ENCODE measurements at regions not wholly inside any gene's neighbourhood (a gene's known extent, or its start where the extent isn't known, plus 50 kb on each side); places are given as distances from the start of the nearest gene placed in this dataset.

GRCh38 chr21:25507522-25507921 is 99.8 kb downstream of the MRPL39 start:
- H3K4me1 ChIP-seq (ENCODE audit: low read depth, poor library complexity, severe bottlenecking) = no peaks in the 10 kb centered on the region
- H2AFZ ChIP-seq (ENCODE audit: low read depth) = no peak overlapping the region
- no peak overlapping the region for H3K9ac ChIP-seq
- H3K36me3 ChIP-seq (ENCODE audit: insufficient read depth) = no peaks in the 10 kb centered on the region
- no peaks in the 10 kb centered on the region for H3K79me2 ChIP-seq (ENCODE audit: insufficient read depth, low read depth)
- TF ChIP-seq CTCF (conservative IDR thresholded peaks at IDR 0.05; ENCODE audit: low read depth, low read length) = no peak
- no peak overlapping the region for H3K4me2 ChIP-seq
- no peak overlapping the region for H3K27ac ChIP-seq
- no peak overlapping the region for H3K4me3 ChIP-seq (IDR thresholded peaks at IDR 0.05; ENCODE audit: insufficient read depth, low read depth, low read length)
- no peaks in the 10 kb centered on the region for H4K20me1 ChIP-seq (ENCODE audit: insufficient read depth)
- H3K27me3 ChIP-seq (ENCODE audit: insufficient read depth, low read depth) = no peaks in the 10 kb centered on the region

DNA sequence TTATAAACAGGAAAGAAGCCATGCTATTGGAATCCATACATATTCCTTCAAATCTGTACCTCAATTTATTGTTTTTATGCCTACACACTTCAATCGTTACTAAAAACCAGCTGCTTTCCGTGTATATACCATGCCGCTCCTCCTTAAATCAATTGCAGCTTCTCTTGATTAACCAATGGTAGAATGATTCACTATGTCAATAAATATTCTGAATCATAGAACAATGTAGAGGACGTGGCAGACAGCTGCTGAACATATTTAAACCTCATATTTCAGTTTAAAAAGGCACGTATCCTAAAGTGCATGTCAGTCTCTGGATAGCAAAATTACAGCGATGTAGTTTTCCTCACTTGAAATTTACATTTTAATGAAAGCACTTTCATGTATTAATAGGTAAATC is 100.4 kb downstream of the MRPL39 start:
- Histone ChIP-seq H3K4me1 (ENCODE audit: low read depth, poor library complexity, severe bottlenecking) (no peaks in the 10 kb centered on the region), H3K9ac (no peak overlapping the region), H3K79me2 (ENCODE audit: insufficient read depth, low read depth) (no peaks in the 10 kb centered on the region), H3K27ac (no peak overlapping the region), H3K4me3 (IDR thresholded peaks at IDR 0.05; ENCODE audit: insufficient read depth, low read depth, low read length) (no peak overlapping the region), H4K20me1 (ENCODE audit: insufficient read depth) (no peaks in the 10 kb centered on the region), H3K27me3 (ENCODE audit: insufficient read depth, low read depth) (no peaks in the 10 kb centered on the region), H3K36me3 (ENCODE audit: insufficient read depth) (no peaks in the 10 kb centered on the region), H2AFZ (ENCODE audit: low read depth) (no peak overlapping the region), H3K4me2 (no peak overlapping the region)
- no peak for TF ChIP-seq CTCF (conservative IDR thresholded peaks at IDR 0.05; ENCODE audit: low read depth, low read length)

DNA sequence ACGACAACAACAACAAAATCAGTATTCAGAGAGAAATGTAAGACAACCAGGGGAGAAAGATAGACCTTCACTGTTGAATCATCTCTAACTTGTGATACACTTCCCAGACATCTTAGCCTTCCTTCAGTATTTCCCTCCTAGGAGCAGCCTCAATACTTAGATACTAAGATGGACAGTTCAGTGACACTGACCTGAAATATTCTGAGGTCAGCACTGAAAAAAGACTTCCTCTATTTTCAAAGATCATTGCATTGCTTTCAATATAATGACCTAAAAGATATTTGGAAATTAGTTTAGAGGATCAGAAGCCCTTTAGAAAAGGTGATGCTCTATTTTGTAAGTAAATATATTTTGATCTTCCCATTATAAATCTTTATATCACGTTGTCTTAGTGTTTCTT is 101.0 kb downstream of the MRPL39 start:
- H3K36me3 ChIP-seq (ENCODE audit: insufficient read depth) = no peaks in the 10 kb centered on the region
- no peak overlapping the region for H3K4me2 ChIP-seq
- H3K9ac ChIP-seq = no peak overlapping the region
- no peak overlapping the region for H3K4me3 ChIP-seq (IDR thresholded peaks at IDR 0.05; ENCODE audit: insufficient read depth, low read depth, low read length)
- H3K27me3 ChIP-seq (ENCODE audit: insufficient read depth, low read depth) = no peaks in the 10 kb centered on the region
- no peaks in the 10 kb centered on the region for H3K4me1 ChIP-seq (ENCODE audit: low read depth, poor library complexity, severe bottlenecking)
- no peaks in the 10 kb centered on the region for H3K79me2 ChIP-seq (ENCODE audit: insufficient read depth, low read depth)
- H2AFZ ChIP-seq (ENCODE audit: low read depth) = no peak overlapping the region
- H4K20me1 ChIP-seq (ENCODE audit: insufficient read depth) = no peaks in the 10 kb centered on the region
- no peak for TF ChIP-seq CTCF (conservative IDR thresholded peaks at IDR 0.05; ENCODE audit: low read depth, low read length)
- no peak overlapping the region for H3K27ac ChIP-seq

- Histone ChIP-seq H3K4me1 (ENCODE audit: low read depth, poor library complexity, severe bottlenecking) (no peaks in the 10 kb centered on the region), H3K9ac (no peak overlapping the region), H3K36me3 (ENCODE audit: insufficient read depth) (no peaks in the 10 kb centered on the region), H3K27ac (no peak overlapping the region), H3K4me2 (no peak overlapping the region), H3K79me2 (ENCODE audit: insufficient read depth, low read depth) (no peaks in the 10 kb centered on the region), H2AFZ (ENCODE audit: low read depth) (no peak overlapping the region), H3K4me3 (IDR thresholded peaks at IDR 0.05; ENCODE audit: insufficient read depth, low read depth, low read length) (no peak overlapping the region), H3K27me3 (ENCODE audit: insufficient read depth, low read depth) (no peaks in the 10 kb centered on the region), H4K20me1 (ENCODE audit: insufficient read depth) (no peaks in the 10 kb centered on the region)
- TF ChIP-seq CTCF (conservative IDR thresholded peaks at IDR 0.05; ENCODE audit: low read depth, low read length) = no peak
Measured at GRCh38 chr21:25503981-25504380, 103.3 kb downstream of the MRPL39 start.
